CD4-positive, alpha-beta T cell (primary cell): ENCODE measurements at regions not wholly inside any gene's neighbourhood (a gene's known extent, or its start where the extent isn't known, plus 50 kb on each side); places are given as distances from the start of the nearest gene placed in this dataset.

Source experiments
- ATAC-seq: fragments of 200-7000 bp; cut with Tn5 transposase; one replicate; pipeline ENCODE4 v1.10.0; 2022; ENCODE audit warnings: mild to moderate bottlenecking; ENCODE audit not compliant: poor library complexity
- CTCF ChIA-PET: fragments of 350-600 bp; sonication (Branson Sonifier 250); formaldehyde crosslinking; loops from one replicate; lab custom pipeline; 2021; ENCODE audit warnings: antibody characterized with exemption, inconsistent platforms; lab: Charles Lee
- POLR2A ChIA-PET: fragments of 350-600 bp; sonication (Branson Sonifier 250); formaldehyde crosslinking; loops from one replicate; lab custom pipeline; 2021; ENCODE audit warnings: antibody characterized with exemption, inconsistent platforms; lab: Charles Lee
- DNase-seq, 14 experiments: peaks; one replicate each; pipeline ENCODE4 v3.0.0-alpha.2; 2013 to 2020; ENCODE audit warnings: mixed read lengths in 2 of 14
- H3K27ac ChIP-seq, 2 donors: one replicate each; pipeline versions ENCODE4 v1.5.1 to v1.7.0; 2013; ENCODE audit warnings: low read length in 2 of 2, low read depth in 1 of 2, mild to moderate bottlenecking in 1 of 2
- H3K27me3 ChIP-seq, 2 experiments: 1 replicate in 1 of 2; 2 replicates in 1 of 2; pipeline versions ENCODE4 v1.6.1 to v1.7.0; 2013; ENCODE audit warnings: low read length in 2 of 2, control low read depth in 1 of 2, mild to moderate bottlenecking in 1 of 2, moderate library complexity in 1 of 2; ENCODE audit not compliant: insufficient read depth in 2 of 2, control insufficient read depth in 1 of 2
- H3K36me3 ChIP-seq: one replicate; pipeline ENCODE4 v1.6.1; 2013; ENCODE audit warnings: low read length, control low read depth; ENCODE audit not compliant: insufficient read depth
- H3K4me1 ChIP-seq: one replicate; pipeline ENCODE4 v1.6.1; 2013; ENCODE audit warnings: low read length, control low read depth; ENCODE audit not compliant: insufficient read depth
- H3K4me3 ChIP-seq: one replicate; pipeline ENCODE4 v1.5.1; 2013; ENCODE audit warnings: mild to moderate bottlenecking, low read length, moderate library complexity
- H3K9me3 ChIP-seq, 2 experiments: 1 replicate in 1 of 2; 2 replicates in 1 of 2; pipeline versions ENCODE4 v1.6.1 to v1.7.0; 2013; ENCODE audit warnings: low read length in 2 of 2, mild to moderate bottlenecking in 2 of 2, control low read depth in 1 of 2, moderate library complexity in 1 of 2; ENCODE audit not compliant: control insufficient read depth in 1 of 2, insufficient read depth in 1 of 2
- H3K27ac Mint-ChIP-seq: one replicate; pipeline ENCODE4 v1.8.0; 2020; ENCODE audit warnings: mixed read lengths
- H3K27me3 Mint-ChIP-seq: one replicate; pipeline ENCODE4 v1.8.0; 2021; ENCODE audit warnings: mixed read lengths
- H3K36me3 Mint-ChIP-seq: one replicate; pipeline ENCODE4 v1.8.0; 2021; ENCODE audit warnings: low read depth, mixed read lengths
- H3K4me1 Mint-ChIP-seq: one replicate; pipeline ENCODE4 v1.8.0; 2021; ENCODE audit warnings: low read depth, mixed read lengths
- H3K4me3 Mint-ChIP-seq: one replicate; pipeline ENCODE4 v1.8.0; 2020; ENCODE audit warnings: mild to moderate bottlenecking, mixed read lengths
- H3K9me3 Mint-ChIP-seq: one replicate; pipeline ENCODE4 v1.8.0; 2020; ENCODE audit warnings: mixed read lengths
- CTCF ChIP-seq: fragments of 200-600 bp; IDR thresholded peaks from one replicate; pipeline ENCODE4 v1.8.0; 2022; ENCODE audit warnings: antibody characterized with exemption, mild to moderate bottlenecking
- intact Hi-C, 2 experiments: fragments of 100-400 bp; cut with DNase I in 1 of 2; cut with micrococcal nuclease in 1 of 2; formaldehyde crosslinking; loops; one replicate each; pipeline versions ENCODE4 v1.15.1 to v1.9.0; 2023 to 2025; cut with DNase I, micrococcal nuclease

- no peaks in the 10 kb centered on the region for H3K36me3 Mint-ChIP-seq
- POLR2A ChIA-PET = no interaction called here
These were observed 106.5 kb upstream of the RAB11FIP2 start for GRCh38 chr10:118153287-118153686.

GRCh38 chr10:118151461-118151860, 104.7 kb upstream of the RAB11FIP2 start:
- no peaks in the 10 kb centered on the region for H3K36me3 ChIP-seq
- POLR2A ChIA-PET = no interaction called here
- CTCF ChIA-PET = no interaction called here
- no peaks in the 10 kb centered on the region for H3K36me3 Mint-ChIP-seq
- no peak overlapping the region for H3K4me3 Mint-ChIP-seq
- ATAC-seq = no peak
- H3K9me3 Mint-ChIP-seq = peaks cover 3% of the 10 kb centered on the region
- H3K4me1 Mint-ChIP-seq = no peaks in the 10 kb centered on the region
- H3K4me1 ChIP-seq = no peaks in the 10 kb centered on the region
- DNase-seq = no peak
- H3K27me3 ChIP-seq = peaks cover 0 to 4% of the 10 kb centered on the region in 2 experiments
- H3K4me3 ChIP-seq = no peak overlapping the region
- no peaks in the 10 kb centered on the region for H3K9me3 ChIP-seq
- no peak overlapping the region for H3K27ac Mint-ChIP-seq
- intact Hi-C loops = no loop called here
- H3K27me3 Mint-ChIP-seq = peaks cover 30% of the 10 kb centered on the region
- no peak for TF ChIP-seq CTCF
- H3K27ac ChIP-seq = no peak overlapping the region

More at GRCh38 chr10:118153287-118153686, 106.5 kb upstream of the RAB11FIP2 start:
- H3K4me3 Mint-ChIP-seq = no peak overlapping the region
- Histone ChIP-seq H3K9me3 (no peaks in the 10 kb centered on the region), H3K27me3 (no peaks in the 10 kb centered on the region), H3K4me1 (no peaks in the 10 kb centered on the region), H3K36me3 (no peaks in the 10 kb centered on the region), H3K27ac (no peak overlapping the region), H3K4me3 (no peak overlapping the region)
- intact Hi-C loops = no loop called here
- H3K27ac Mint-ChIP-seq = no peak overlapping the region
- H3K4me1 Mint-ChIP-seq = no peaks in the 10 kb centered on the region
- DNase-seq (no peak), ATAC-seq (no peak)
- peaks cover 30% of the 10 kb centered on the region for H3K27me3 Mint-ChIP-seq
- no peak for TF ChIP-seq CTCF
- H3K9me3 Mint-ChIP-seq = peaks cover 3% of the 10 kb centered on the region
- CTCF ChIA-PET = no interaction called here

- no peak for TF ChIP-seq CTCF
- CTCF ChIA-PET = no interaction called here
- H3K36me3 Mint-ChIP-seq = no peaks in the 10 kb centered on the region
- no peak overlapping the region for H3K27ac Mint-ChIP-seq
- no peak overlapping the region for H3K27ac ChIP-seq
- H3K4me3 Mint-ChIP-seq = no peak overlapping the region
- peaks cover 34% of the 10 kb centered on the region for H3K27me3 Mint-ChIP-seq
- ATAC-seq = no peak
- peaks cover 0 to 4% of the 10 kb centered on the region in 2 experiments for H3K27me3 ChIP-seq
- H3K9me3 ChIP-seq = no peaks in the 10 kb centered on the region
- no peaks in the 10 kb centered on the region for H3K4me1 Mint-ChIP-seq
- H3K36me3 ChIP-seq = no peaks in the 10 kb centered on the region
- no peak for DNase-seq
- POLR2A ChIA-PET = no interaction called here
- no peak overlapping the region for H3K4me3 ChIP-seq
- no peaks in the 10 kb centered on the region for H3K4me1 ChIP-seq
- intact Hi-C loops = no loop called here
- peaks cover 3% of the 10 kb centered on the region for H3K9me3 Mint-ChIP-seq
These were observed 101.5 kb upstream of the RAB11FIP2 start for GRCh38 chr10:118148247-118148646.
